ENCODE measurements at regions not wholly inside any gene's neighbourhood (a gene's known extent, or its start where the extent isn't known, plus 50 kb on each side); places are given as distances from the start of the nearest gene placed in this dataset.

DNA sequence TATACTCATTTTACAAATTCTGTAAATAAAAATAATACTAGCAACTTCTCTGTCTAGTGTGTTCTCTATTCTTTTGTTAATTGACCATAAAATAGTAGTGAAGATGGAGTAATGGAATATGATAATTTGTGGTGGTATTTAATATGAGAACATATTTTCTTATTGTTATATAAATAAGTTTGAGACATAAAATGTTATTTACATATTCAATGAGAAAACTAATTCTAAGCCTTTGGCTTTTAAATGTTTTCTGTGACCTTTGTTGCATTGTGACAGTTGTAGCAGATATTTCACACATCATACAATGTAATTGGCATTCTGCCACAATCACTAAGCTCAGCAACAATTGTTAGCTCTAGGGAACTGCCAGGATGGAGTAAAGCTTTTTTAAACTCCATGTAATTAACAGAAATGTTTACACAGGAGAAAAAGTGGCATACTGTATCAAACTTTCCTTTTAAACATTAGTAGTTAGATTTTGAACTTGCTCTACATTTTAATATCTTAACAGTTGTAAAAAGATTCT, 562.1 kb upstream of the PCDH9 start:
- DNase-seq (ENCODE audit: low spot score) = no peak

DNA sequence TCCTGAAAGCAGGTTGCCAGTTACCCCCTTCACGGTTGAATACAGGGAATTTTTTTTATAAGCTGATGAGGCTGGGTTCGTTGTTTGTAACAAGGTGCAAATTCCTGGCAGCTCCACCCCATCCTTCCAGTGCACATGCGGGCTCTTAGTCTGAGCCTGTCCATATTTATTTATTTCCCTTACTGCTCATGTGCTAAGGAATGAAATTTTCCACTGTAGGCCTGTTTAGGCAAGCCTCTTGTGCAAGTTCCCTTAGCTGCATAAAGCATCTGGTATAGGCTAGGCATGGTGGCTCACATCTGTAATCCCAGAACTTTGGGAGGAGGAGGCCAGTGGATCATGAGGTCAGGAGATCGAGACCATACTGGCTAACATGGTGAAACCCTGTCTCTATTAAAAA, 560.9 kb upstream of the PCDH9 start:
- DNase-seq (ENCODE audit: low spot score) = no peak

DNA sequence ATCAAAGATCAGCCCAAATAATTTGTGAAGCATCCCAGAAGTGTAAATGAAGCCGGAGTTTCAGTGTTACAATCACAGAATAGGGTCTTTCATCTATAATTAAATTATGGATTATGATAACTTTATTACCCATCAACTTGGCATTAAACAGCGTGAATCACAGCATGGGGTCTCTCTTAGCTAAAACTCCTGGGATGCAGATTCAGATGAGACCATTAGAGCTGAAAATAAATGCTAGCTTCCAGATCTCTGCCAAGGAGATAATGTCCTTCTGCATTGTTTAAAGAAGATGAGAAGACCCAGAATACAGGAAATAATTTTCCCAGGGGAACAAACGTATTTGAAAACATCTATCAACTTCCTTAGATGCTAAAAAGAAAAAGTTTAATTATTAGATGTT, 546.0 kb upstream of the PCDH9 start:
- DNase-seq (ENCODE audit: low spot score) = no peak

DNA sequence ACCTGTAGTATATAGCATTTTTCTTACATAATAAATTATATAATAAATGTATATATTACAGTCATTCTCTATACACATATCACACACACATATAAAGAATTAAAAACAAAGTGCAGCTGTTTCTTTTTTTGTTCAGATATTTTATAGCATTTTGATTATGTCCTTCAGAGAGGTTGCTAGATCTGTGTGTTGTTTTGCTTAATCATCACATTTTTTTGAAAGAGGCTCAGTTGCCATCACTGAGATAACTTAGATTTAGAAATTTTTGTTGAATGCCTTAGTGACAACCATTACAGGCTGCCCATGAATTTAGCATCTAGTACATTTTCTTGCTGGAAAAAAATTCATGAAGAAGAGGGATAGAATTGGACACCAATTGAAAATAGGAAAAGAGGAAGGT, 545.2 kb upstream of the PCDH9 start:
- DNase-seq (ENCODE audit: low spot score) = no peak

DNA sequence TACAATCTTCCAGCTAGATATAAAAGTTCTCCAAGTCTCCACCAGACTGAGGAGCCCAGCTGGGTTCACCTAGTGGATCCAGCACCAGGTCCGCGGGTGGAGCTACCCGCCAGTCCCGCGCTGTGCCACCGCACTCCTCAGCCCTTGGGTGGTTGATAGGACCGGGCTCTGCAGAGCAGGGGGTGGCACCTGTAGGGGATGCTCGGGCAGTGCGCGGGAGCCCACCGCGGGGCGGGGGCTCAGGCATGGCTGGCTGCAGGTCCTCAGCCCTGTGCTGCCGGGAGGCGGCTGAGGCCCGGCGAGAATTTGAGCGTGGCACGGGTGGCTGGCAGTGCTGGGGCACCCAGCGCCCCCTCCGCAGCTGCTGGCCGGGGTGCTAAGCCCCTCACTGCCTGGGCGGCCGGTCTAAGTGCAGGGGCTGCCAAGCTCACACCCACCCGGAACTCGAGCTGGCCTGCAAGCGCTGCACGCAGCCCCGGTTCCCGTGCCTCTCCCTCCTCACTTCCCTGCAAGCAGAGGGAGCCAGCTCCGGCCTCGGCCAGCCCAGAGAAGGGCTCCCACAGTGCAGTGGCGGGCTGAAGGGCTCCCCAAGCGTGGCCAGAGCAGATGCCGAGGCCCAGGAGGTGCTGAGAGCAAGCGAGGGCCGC, 542.8 kb upstream of the PCDH9 start:
- DNase-seq (ENCODE audit: low spot score) = no peak

DNA sequence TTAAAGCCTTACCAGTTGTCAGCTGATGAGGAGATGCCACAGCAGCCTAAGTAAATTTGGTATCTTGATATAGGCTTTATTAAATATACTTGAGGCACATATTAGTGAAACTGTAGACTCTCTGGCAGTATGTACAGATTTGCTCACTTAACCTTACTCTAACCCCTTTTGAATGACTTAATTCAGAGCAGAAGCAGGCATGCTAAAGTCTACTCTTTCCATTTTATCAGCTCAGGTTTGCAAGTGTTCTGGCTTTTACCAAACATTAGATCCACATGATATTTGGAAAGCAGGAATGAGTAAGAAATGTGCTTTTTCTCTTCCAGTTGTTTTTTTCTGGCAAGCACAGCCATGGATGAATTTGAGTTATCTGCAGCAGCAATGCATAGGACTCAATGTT, 541.0 kb upstream of the PCDH9 start:
- no peak for DNase-seq (ENCODE audit: low spot score)

DNA sequence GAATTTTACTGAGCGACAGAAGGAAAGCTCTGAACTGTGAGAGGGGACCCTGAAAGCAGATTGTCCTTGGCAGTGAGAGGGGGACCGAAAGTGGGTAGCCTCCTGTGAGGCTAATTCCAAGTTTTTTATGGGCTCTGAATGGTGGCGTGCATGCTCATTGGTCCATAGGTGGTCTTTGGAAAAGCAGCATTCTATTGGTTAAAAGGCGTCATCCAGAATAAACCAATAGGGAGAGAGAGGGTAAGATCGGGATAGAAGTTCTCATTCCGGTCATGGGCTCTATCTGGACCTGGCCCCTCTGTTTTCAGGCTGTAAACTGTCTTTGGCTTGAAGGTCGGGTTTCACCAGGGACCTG, 539.8 kb upstream of the PCDH9 start:
- DNase-seq (ENCODE audit: low spot score) = no peak

DNA sequence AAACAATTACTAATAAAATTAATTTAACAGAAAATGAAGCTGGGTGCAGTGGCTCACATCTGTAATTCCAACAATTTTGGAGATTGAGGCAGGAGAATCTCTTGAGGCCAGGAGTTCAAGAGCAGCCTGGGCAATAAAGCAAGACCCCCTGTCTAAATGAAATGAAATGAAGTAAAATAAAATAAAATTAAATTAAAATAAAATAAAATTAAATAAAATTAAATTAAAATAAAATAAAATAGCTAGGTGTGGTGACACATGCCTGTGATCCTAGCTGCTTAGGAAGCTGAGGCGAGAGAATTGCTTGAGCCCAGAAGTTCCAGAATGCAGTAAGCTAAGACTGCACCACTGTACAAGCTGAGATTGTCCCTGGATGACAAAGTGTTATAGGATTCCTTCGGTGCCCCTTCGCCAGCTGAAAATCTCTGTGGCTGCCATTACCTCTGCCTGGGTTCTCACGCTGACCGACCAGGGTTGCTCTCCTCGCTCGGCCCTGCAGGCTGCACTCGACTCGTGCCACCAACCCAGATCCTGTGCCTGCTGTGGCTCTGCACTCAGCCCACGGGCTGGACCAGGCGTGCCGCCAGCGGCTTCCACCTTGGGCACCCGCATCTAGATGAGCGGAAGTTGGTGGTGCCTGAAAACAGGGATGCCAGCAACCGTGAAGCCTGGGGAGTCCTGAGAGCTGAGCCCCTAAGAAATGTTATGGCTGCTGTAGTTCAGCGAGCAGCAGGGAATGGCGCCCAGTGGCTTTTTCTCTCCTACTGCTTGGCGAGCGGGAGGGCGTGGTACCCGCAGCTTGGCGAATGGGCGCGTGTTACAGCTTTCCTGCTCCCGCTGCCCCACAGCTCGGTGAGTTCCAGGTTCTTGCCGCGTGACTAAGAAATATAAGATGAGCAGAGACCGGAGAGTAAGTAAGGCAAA, 539.2 kb upstream of the PCDH9 start:
- no peak for DNase-seq (ENCODE audit: low spot score)

DNA sequence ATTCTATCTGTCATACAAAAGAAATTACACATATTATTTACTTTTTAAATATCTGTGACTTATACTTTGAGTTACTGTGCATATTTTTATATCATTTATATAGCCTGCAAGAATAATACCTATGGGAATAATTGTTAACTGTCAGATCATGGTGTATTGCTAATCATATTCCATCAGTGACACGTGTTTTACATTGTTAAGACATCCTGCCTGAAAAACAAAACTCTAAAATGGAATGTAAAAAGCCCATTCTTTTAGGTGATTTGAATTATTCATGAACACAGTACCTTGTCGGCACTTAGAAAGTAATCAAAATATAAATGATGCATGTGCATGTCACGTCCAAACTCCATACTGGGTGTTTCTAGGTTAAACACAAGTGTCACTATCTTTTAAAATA, 533.8 kb upstream of the PCDH9 start:
- no peak for DNase-seq (ENCODE audit: low spot score)

DNA sequence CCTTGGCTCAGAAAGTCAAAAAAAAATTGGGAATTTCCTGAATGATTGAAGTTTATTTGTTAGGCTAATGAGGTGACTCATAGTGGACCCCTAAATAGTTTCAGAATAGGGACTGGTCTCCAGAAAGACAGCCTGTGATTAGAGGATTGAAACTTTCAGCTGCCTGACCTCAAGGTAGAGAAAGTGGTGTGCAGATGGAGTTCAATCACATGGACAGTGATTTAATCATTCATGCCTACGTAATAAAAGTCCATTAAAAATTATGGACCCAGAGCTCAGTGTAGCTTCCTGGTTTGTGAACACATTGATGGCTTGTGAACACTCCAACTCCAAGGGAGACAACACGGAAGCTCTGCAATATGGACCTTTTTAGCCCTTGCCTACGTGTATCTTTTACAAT, 533.2 kb upstream of the PCDH9 start:
- no peak for DNase-seq (ENCODE audit: low spot score)

DNA sequence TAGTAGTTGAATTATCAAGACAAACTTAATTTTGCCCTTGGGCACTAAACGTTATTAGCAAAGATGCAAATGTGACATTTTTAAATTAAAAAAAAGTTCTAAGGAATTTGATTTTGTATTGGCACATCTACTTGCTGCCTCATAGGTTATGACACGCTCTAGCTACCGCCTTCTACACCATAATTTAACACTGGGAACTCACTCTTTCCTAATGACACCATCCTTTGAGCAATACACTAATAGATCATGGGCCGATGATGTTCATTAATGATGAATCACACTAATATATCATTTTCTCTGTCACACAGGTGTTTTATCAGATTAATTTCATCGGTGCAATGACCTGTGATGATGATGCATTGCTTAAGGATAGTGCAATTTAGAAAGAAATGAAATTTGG, 528.8 kb upstream of the PCDH9 start:
- no peak for DNase-seq (ENCODE audit: low spot score)

DNA sequence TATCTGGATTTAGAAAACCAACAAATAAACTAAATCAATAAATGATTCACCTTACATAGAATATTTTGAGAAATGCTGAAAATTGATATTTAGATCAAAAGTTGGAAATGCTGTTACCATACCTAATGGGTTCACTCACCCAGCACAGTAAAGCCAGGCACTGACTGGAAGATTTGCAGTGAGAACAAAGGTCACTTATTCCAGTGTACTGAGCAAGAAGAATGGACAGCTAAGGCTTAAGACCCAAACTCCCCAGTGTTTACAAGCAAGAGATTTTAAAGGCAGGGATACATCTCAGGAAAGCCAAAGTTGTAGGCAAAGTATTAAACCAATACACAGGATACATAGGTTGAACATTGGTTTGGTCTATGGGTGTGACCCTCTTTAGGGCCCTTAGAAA, 523.9 kb upstream of the PCDH9 start:
- DNase-seq (ENCODE audit: low spot score) = no peak

DNA sequence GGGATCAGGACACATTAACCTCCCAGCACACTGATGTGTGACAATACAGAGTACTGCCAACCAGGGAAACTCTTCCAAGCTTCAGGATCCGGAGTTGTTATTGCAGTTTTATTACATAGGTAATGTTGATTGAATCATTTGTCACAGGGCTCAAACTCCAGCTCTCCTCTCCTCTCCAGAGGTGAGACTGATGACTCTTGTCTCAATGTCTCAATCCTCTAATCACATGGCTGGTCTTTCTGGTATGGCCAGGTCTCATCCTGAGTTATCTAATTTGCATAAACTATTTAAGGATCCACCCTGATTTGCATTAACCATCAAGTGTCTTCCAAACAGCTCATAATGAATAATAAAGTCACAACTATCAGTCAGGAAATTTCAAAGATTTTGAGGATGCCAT, 522.6 kb upstream of the PCDH9 start:
- no peak for DNase-seq (ENCODE audit: low spot score)

DNA sequence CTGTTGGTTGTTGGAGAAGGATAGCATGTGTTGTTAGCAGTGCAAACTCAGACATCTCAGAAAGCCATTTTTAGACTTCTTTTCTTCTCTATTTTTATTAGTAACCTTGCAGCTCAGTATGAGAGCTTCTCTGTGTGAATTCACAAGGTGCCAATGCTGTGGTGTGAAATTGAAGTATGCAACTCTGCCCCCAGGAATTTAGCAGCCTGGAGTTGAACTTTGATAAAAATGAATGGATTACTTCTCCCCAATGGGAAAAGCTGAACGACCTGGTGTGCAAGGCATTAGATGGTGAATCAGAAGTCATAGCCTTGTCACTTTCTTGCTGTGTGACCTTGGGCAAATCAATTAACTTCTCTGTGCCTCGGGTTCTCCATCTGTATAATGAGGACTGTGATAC, 512.3 kb upstream of the PCDH9 start:
- no peak for DNase-seq (ENCODE audit: low spot score)

DNA sequence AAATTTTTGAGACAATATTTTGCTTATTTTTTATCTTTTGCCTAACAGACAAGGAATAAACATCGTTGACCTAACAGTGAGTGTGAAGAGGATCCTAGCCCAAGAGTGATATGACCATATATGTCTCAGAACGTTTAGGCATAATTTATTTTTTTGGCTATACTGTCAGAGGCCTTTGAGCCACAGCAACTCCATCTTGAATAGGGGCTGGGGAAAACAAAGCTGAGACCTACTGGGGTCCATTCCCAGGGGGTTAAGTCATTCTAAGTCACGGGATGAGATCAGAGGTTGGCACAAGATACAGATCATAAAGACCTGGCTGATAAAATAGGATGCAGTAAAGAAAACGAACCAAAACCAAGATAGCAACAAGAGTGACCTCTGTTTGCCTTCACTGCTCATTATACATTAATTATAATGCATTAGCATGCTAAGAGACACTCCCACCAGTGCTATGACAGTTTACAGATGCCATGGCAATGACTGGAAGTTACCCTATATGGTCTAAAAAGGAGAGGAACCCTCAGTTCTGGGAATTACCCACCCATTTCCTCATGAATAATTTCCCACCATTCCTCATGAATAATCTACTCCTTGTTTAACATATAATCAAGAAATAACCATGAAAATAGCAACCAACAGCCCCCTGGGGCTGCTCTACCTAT, 510.9 kb upstream of the PCDH9 start:
- no peak for DNase-seq (ENCODE audit: low spot score)

DNA sequence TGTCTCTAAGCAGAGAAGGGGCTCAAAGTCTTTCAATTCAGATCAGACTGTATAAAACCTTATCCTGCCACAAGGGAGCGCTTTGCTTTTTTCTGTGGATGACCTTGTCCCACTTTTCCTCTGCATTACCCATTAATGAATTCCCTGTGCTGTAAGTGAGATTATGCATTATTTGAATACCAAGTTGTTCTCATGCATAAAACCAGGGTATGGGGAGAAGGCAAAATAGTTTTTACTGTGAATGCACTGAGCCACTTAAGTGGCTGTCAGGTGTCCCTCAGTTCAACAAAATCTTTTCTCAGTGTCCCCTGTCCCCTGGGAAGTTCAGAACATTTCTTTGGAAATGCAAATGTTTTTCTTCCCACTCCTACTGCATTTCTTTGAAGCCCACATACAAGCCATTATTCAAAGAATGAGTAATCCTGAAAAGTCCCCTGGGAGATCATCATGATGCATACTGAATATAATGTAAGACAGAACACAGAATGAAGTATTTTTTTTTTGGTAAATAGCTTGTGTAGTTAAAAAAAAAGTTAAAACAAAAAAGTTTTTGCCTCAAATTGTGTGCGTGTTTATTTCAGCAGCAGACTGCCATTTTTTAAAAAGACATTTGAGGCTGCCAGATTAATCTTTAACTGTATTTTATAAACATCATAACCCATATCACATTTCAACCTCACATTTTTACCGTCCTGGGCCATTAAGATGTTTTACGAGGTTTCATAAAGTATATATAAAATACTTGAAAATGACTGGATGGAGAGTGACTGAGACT, 506.7 kb upstream of the PCDH9 start:
- DNase-seq (ENCODE audit: low spot score) = peak; percentile 11

DNA sequence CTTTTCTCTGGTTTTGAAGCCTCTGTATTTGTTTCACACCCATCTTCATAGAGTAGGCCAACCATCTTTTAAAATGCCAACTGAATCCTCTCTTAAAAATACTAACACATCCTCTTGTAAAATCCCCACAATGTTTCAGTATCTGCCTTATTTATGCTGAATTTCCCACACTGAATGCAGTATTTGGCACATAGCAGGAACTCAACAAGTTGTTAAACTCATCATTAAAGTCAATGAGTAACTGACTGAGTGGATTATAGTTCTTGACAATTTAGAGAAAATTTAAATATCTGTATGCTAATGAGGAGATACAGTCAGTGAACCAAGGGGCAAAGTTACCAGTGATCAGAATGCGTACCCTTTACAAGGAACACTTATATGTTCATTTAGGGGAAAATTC, 505.5 kb upstream of the PCDH9 start:
- no peak for DNase-seq (ENCODE audit: low spot score)

DNA sequence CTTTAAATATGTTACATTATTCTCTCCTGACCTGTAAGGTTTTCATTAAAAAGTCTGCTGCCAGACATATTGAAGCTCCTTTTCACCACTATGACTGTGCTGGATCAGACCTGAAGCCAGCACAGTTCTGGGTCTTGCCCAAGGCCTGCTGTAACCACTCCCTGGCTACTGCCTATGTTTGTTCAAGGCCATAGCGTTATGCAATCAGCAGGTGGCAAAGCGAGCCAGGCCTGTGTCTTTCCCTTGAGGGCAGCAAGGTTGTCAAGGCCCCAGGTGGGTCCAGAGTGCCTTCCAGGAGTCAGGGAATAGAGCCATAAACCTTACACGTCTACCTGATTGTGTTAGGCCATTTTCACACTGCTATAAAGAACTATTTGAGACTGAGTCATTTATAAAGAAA, 496.8 kb upstream of the PCDH9 start:
- DNase-seq (ENCODE audit: low spot score) = no peak

DNA sequence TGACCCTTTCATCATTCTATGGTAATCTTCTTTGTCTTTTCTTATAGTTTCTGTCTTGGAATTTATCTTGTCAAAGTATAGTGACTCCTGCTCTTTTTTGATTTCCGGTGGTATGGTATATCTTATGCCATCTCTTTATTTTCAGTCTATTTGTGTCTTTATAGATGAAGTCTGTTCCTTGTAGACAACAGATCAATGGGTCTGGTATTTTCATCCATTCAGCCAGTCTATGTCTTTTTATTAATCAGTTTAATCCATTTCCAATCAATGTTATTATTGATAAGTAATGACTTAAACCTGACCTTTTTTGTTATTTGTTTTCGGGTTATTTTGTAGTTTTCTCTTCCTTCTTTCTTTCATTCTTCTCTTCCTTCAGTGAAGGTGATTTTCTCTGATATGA, 495.9 kb upstream of the PCDH9 start:
- DNase-seq (ENCODE audit: low spot score) = no peak

DNA sequence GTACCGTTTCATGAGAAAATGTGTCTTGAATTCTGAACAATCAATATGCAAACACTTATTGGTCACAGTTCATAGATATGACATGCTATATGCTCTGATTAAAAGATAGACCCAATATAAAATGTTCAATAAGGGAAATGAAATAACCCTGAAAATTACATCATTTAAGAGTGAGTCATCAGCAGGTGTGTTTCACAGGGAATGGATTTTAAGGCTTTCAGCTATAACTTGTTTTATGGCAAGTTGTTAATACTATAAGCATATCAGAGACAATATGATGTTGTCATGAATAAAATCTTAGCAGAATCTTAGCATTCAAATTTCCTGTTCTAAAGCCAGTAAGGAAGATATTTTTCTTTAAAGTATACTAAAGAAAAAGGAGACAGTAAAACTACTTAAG, 483.4 kb upstream of the PCDH9 start:
- no peak for DNase-seq (ENCODE audit: low spot score)

DNA sequence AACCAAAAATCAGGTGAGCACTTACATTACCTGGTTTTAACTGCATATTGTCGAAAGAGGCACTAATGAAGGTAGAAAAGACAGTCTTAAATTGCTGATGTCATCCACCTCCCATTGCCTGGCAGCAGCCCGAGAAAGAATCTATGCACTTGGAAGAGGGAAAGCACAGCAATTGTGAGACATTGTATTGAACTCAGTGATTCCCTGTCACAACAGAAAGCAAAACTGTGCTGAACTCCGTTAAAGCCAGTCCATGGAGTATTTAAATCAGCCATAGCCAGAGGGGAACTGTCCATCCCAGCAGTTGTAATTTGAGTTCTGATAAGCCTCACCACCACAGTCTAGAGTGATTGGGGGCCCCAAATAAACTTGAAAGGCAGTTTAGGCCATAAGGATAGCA, 466.6 kb upstream of the PCDH9 start:
- DNase-seq (ENCODE audit: low spot score) = no peak

DNA sequence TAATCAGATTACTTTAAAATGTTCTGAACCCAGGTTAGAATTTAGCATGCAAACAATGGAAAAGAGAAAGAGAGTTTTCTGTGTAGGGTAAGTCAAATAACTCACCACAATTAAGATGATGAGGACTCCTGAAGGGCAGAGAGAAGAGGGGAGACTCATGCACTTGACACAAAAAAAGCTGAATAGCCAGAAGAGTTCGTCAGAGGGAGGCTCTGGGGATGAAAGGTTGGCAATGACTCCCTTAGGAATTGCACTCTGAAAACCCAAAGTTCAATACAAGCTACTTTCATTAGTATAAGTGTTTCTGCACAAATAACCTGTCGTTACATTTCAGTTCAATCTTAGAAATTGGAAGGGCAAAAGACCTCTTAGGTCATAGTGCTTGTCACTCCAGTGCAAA, 434.4 kb upstream of the PCDH9 start:
- no peak for DNase-seq (ENCODE audit: low spot score)
